ENCODE measurements at regions not wholly inside any gene's neighbourhood (a gene's known extent, or its start where the extent isn't known, plus 50 kb on each side); places are given as distances from the start of the nearest gene placed in this dataset.
A peak's percentile ranks its signal among the peaks of the same experiment; 100 is the strongest.

DNA sequence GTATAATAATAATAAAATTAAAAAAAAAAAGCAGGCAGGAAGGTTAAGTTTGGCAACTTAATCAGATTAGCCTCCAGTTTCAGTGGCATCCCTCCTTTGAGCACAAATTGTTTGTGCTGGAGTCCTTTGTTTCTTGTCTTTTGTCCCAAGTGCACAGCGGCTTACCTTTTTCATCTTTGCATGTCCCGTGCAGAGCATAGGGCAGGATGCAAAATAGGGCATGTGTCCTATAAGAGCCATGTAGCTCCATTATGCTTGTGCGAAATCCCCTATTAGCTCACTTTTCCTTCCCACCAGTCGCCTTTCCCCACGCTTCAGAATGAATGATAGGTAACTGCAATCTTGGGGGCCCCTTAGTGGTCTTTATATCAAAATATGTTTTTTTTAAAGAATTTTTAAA lies 216.8 kb downstream of the TSN start:
- H3K4me1 ChIP-seq (ENCODE audit: control insufficient read depth, insufficient read depth, low read length): peaks cover 21% of the 10 kb centered on the region
- CTCF ChIA-PET: interaction anchor here (0.7 to 1.3 kb wide), 3 partner anchors 14 to 161 kb away, joined by 3 to 4 read pairs (median 4); no protein-coding TSS in a partner anchor
- no peaks in the 10 kb centered on the region for H3K36me3 ChIP-seq (ENCODE audit: control insufficient read depth in 2 of 2, insufficient read depth in 1 of 2, low read length in 2 of 2)
- no peaks in the 10 kb centered on the region for H3K9me3 ChIP-seq (ENCODE audit: control insufficient read depth, insufficient read depth, low read depth, low read length)
- no peak overlapping the region for H3K27ac ChIP-seq (ENCODE audit: extremely low read depth, low read depth, low read length)
- POLR2A ChIA-PET: no interaction called here
- no peak overlapping the region for H3K4me3 ChIP-seq (ENCODE audit: low read depth, low read length)
- TF ChIP-seq ZNF473 (tag by site-specific recombination; IDR thresholded peaks at IDR 0.05): no peak
- no peak for TF ChIP-seq TCF7L2 (IDR thresholded peaks at IDR 0.05; ENCODE audit: borderline replicate concordance, low read depth, low read length)
- TF ChIP-seq ZNF266 (tag by site-specific recombination; IDR thresholded peaks at IDR 0.05; ENCODE audit: low read depth): no peak
- no peak for TF ChIP-seq ZBTB10 (tag by site-specific recombination; IDR thresholded peaks at IDR 0.05)
- TF ChIP-seq ZNF169 (tag by site-specific recombination; IDR thresholded peaks at IDR 0.05): no peak
- TF ChIP-seq ZNF16 (tag by site-specific recombination; IDR thresholded peaks at IDR 0.05; ENCODE audit: low read depth): no peak
- no peak for TF ChIP-seq ZNF23 (tag by site-specific recombination; IDR thresholded peaks at IDR 0.05; ENCODE audit: borderline replicate concordance)
- TF ChIP-seq ZNF501 (tag by site-specific recombination; IDR thresholded peaks at IDR 0.05): no peak
- TF ChIP-seq, protein P1, sequence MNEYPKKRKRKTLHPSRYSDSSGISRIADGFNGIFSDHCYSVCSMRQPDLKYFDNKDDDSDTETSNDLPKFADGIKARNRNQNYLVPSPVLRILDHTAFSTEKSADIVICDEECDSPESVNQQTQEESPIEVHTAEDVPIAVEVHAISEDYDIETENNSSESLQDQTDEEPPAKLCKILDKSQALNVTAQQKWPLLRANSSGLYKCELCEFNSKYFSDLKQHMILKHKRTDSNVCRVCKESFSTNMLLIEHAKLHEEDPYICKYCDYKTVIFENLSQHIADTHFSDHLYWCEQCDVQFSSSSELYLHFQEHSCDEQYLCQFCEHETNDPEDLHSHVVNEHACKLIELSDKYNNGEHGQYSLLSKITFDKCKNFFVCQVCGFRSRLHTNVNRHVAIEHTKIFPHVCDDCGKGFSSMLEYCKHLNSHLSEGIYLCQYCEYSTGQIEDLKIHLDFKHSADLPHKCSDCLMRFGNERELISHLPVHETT (tag by site-specific recombination; IDR thresholded peaks at IDR 0.05): no peak
- no peak for TF ChIP-seq ZNF660 (tag by site-specific recombination; IDR thresholded peaks at IDR 0.05)
- no peak for TF ChIP-seq HOXA7 (CRISPR knock-in tag; IDR thresholded peaks at IDR 0.05; ENCODE audit: borderline replicate concordance)
- no peak for TF ChIP-seq MYNN (tag by site-specific recombination; IDR thresholded peaks at IDR 0.05; ENCODE audit: borderline replicate concordance)
- TF ChIP-seq ZNF544 (tag by site-specific recombination; IDR thresholded peaks at IDR 0.05): no peak
- TF ChIP-seq ZBTB17 (tag by site-specific recombination; IDR thresholded peaks at IDR 0.05): no peak
- TF ChIP-seq ZBTB21 (tag by site-specific recombination; IDR thresholded peaks at IDR 0.05): no peak
- no peak for TF ChIP-seq ZXDB (tag by site-specific recombination; IDR thresholded peaks at IDR 0.05)
- TF ChIP-seq ZNF530 (tag by site-specific recombination; IDR thresholded peaks at IDR 0.05; ENCODE audit: low read depth): no peak

GRCh38 chr2:121974897-121975661 lies 219.6 kb downstream of the TSN start:
- Histone ChIP-seq H3K36me3 (ENCODE audit: control insufficient read depth in 2 of 2, insufficient read depth in 1 of 2, low read length in 2 of 2) (no peaks in the 10 kb centered on the region), H3K4me3 (ENCODE audit: low read depth, low read length) (no peak overlapping the region), H3K9me3 (ENCODE audit: control insufficient read depth, insufficient read depth, low read depth, low read length) (no peaks in the 10 kb centered on the region), H3K27ac (ENCODE audit: extremely low read depth, low read depth, low read length) (no peak overlapping the region), H3K4me1 (ENCODE audit: control insufficient read depth, insufficient read depth, low read length) (peaks cover 15% of the 10 kb centered on the region)
- POLR2A ChIA-PET: no interaction called here
- CTCF ChIA-PET: interaction anchor here (0.5 to 1.6 kb wide), 9 partner anchors 57 to 1334 kb away, joined by 3 to 6 read pairs (median 3); no protein-coding TSS in a partner anchor
- peak; percentile 91 for TF ChIP-seq ZNF548 (tag by site-specific recombination; IDR thresholded peaks at IDR 0.05)
- no peak for TF ChIP-seq KLF10 (tag by site-specific recombination; IDR thresholded peaks at IDR 0.05)
- peak; percentile 17; the same call in 1 of the 2 replicates for TF ChIP-seq TRIM28 (IDR thresholded peaks at IDR 0.05; ENCODE audit: borderline replicate concordance, low read length)
- TF ChIP-seq ZNF19 (tag by site-specific recombination; IDR thresholded peaks at IDR 0.05; ENCODE audit: low read depth): no peak
- peak; percentile 84 for TF ChIP-seq WT1 (tag by site-specific recombination; IDR thresholded peaks at IDR 0.05)
- no peak for TF ChIP-seq ZFHX2 (tag by site-specific recombination; conservative IDR thresholded peaks at IDR 0.05)
- TF ChIP-seq ZNF623 (tag by site-specific recombination; IDR thresholded peaks at IDR 0.05): no peak
- TF ChIP-seq ZBTB1 (tag by site-specific recombination; IDR thresholded peaks at IDR 0.05): no peak
- TF ChIP-seq ZNF555 (tag by site-specific recombination; conservative IDR thresholded peaks at IDR 0.05): no peak
- TF ChIP-seq GLIS1 (tag by site-specific recombination; IDR thresholded peaks at IDR 0.05): peak; percentile 77
- peak; percentile 100 for TF ChIP-seq ZIC2 (tag by site-specific recombination; IDR thresholded peaks at IDR 0.05)
- peak; percentile 70 for TF ChIP-seq ZNF654 (tag by site-specific recombination; IDR thresholded peaks at IDR 0.05; ENCODE audit: low read depth)
- TF ChIP-seq, protein P2, sequence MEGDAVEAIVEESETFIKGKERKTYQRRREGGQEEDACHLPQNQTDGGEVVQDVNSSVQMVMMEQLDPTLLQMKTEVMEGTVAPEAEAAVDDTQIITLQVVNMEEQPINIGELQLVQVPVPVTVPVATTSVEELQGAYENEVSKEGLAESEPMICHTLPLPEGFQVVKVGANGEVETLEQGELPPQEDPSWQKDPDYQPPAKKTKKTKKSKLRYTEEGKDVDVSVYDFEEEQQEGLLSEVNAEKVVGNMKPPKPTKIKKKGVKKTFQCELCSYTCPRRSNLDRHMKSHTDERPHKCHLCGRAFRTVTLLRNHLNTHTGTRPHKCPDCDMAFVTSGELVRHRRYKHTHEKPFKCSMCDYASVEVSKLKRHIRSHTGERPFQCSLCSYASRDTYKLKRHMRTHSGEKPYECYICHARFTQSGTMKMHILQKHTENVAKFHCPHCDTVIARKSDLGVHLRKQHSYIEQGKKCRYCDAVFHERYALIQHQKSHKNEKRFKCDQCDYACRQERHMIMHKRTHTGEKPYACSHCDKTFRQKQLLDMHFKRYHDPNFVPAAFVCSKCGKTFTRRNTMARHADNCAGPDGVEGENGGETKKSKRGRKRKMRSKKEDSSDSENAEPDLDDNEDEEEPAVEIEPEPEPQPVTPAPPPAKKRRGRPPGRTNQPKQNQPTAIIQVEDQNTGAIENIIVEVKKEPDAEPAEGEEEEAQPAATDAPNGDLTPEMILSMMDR (tag by site-specific recombination; IDR thresholded peaks at IDR 0.05): peak; percentile 86
- no peak for TF ChIP-seq ZNF416 (tag by site-specific recombination; IDR thresholded peaks at IDR 0.05)
- TF ChIP-seq YY1 (tag by site-specific recombination; IDR thresholded peaks at IDR 0.05): no peak
- TF ChIP-seq ZNF16 (tag by site-specific recombination; IDR thresholded peaks at IDR 0.05; ENCODE audit: low read depth): no peak
